ENCODE measurements at regions not wholly inside any gene's neighbourhood (a gene's known extent, or its start where the extent isn't known, plus 50 kb on each side); places are given as distances from the start of the nearest gene placed in this dataset.

DNA sequence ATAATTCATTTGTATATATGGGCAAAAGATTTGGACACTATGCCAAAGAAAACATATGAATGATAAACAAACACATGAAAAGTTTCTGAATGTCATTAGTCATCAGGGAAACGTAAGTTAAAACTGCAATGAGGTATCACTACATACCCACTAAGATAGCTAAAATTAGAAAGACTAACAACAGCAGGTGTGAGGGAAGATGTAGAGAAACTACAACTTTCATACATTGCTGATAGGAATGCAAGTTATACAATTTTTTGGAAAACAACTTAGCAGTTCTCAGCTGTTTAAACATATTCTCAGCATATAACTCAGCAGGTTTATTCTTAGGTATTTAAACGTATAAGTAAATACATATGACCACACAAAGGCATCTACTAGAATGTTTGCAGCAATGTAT lies 563.5 kb upstream of the KLHL29 start:
- Histone ChIP-seq H2AFZ (ENCODE audit: low read depth, low read length) (no peak overlapping the region), H3K27me3 (ENCODE audit: low read depth, low read length) (no peaks in the 10 kb centered on the region), H3K36me3 (replicated peaks; ENCODE audit: low read depth, low read length) (no peaks in the 10 kb centered on the region), H3K9me3 (ENCODE audit: insufficient read depth, low read length) (no peaks in the 10 kb centered on the region), H3K79me2 (ENCODE audit: low read length) (no peaks in the 10 kb centered on the region), H3K4me1 (ENCODE audit: low read length) (no peaks in the 10 kb centered on the region), H3K9ac (ENCODE audit: low read length) (no peak overlapping the region), H4K20me1 (ENCODE audit: insufficient read depth, low read length) (no peaks in the 10 kb centered on the region), H3K27ac (ENCODE audit: low read length) (no peak overlapping the region), H3K4me3 (ENCODE audit: low read length) (no peak overlapping the region), H3K4me2 (ENCODE audit: low read length) (no peak overlapping the region)
- TF ChIP-seq, protein P1, sequence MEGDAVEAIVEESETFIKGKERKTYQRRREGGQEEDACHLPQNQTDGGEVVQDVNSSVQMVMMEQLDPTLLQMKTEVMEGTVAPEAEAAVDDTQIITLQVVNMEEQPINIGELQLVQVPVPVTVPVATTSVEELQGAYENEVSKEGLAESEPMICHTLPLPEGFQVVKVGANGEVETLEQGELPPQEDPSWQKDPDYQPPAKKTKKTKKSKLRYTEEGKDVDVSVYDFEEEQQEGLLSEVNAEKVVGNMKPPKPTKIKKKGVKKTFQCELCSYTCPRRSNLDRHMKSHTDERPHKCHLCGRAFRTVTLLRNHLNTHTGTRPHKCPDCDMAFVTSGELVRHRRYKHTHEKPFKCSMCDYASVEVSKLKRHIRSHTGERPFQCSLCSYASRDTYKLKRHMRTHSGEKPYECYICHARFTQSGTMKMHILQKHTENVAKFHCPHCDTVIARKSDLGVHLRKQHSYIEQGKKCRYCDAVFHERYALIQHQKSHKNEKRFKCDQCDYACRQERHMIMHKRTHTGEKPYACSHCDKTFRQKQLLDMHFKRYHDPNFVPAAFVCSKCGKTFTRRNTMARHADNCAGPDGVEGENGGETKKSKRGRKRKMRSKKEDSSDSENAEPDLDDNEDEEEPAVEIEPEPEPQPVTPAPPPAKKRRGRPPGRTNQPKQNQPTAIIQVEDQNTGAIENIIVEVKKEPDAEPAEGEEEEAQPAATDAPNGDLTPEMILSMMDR (IDR thresholded peaks at IDR 0.05; ENCODE audit: low read depth, low read length), result no peak
- TF ChIP-seq EZH2phosphoT487 (IDR thresholded peaks at IDR 0.05; ENCODE audit: low read depth), result no peak

DNA sequence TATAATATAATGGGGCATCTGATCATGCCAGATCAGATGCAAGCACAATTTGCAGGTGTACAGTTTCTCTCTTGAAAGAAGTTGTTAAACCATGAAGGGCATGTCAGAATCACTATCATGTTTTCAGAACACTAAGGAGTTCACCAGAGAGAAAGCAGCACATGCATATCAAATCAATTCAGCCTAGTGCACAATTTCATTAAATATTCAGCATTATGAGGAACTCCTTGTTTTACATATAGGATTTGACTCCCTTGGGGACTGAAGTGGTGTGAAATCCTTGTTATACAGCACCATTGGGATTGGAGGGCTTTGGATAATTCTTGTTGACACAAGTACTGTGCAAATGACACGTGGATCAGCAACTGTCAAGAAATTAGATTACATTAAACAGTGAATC lies 562.1 kb upstream of the KLHL29 start:
- Histone ChIP-seq H2AFZ (ENCODE audit: low read depth, low read length) (no peak overlapping the region), H3K79me2 (ENCODE audit: low read length) (no peaks in the 10 kb centered on the region), H3K36me3 (replicated peaks; ENCODE audit: low read depth, low read length) (no peaks in the 10 kb centered on the region), H3K9ac (ENCODE audit: low read length) (no peak overlapping the region), H3K9me3 (ENCODE audit: insufficient read depth, low read length) (no peaks in the 10 kb centered on the region), H3K4me1 (ENCODE audit: low read length) (no peaks in the 10 kb centered on the region), H4K20me1 (ENCODE audit: insufficient read depth, low read length) (no peaks in the 10 kb centered on the region), H3K4me3 (ENCODE audit: low read length) (no peak overlapping the region), H3K27me3 (ENCODE audit: low read depth, low read length) (no peaks in the 10 kb centered on the region), H3K27ac (ENCODE audit: low read length) (no peak overlapping the region), H3K4me2 (ENCODE audit: low read length) (no peak overlapping the region)
- no peak for TF ChIP-seq EZH2phosphoT487 (IDR thresholded peaks at IDR 0.05; ENCODE audit: low read depth)
- TF ChIP-seq, protein P1 (IDR thresholded peaks at IDR 0.05; ENCODE audit: low read depth, low read length), result no peak

DNA sequence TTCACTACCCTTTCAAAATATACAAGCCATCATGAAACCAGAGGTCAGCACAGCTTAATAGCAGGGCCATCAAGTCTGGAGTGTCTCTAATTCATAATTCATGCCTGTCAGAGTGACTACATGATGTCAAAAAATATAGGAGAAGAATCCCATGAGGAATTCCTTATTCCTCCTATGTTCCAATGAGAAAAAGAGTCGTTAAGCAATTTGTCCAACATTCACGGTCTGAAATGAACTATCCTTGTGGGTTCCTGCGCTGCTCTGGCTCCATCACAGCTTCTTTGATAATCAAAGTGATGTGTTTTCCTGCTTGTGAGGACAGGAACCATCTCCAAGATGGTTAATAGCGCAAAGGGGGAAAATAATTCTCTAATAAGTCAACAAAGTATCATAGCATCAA lies 560.4 kb upstream of the KLHL29 start:
- H3K79me2 ChIP-seq (ENCODE audit: low read length), result no peaks in the 10 kb centered on the region
- H3K4me3 ChIP-seq (ENCODE audit: low read length), result no peak overlapping the region
- no peak overlapping the region for H2AFZ ChIP-seq (ENCODE audit: low read depth, low read length)
- no peak overlapping the region for H3K9ac ChIP-seq (ENCODE audit: low read length)
- TF ChIP-seq, protein P1 (IDR thresholded peaks at IDR 0.05; ENCODE audit: low read depth, low read length), result no peak
- no peak for TF ChIP-seq EZH2phosphoT487 (IDR thresholded peaks at IDR 0.05; ENCODE audit: low read depth)
- no peaks in the 10 kb centered on the region for H3K4me1 ChIP-seq (ENCODE audit: low read length)
- no peaks in the 10 kb centered on the region for H3K9me3 ChIP-seq (ENCODE audit: insufficient read depth, low read length)
- H3K27me3 ChIP-seq (ENCODE audit: low read depth, low read length), result no peaks in the 10 kb centered on the region
- H4K20me1 ChIP-seq (ENCODE audit: insufficient read depth, low read length), result no peaks in the 10 kb centered on the region
- no peaks in the 10 kb centered on the region for H3K36me3 ChIP-seq (replicated peaks; ENCODE audit: low read depth, low read length)
- no peak overlapping the region for H3K4me2 ChIP-seq (ENCODE audit: low read length)
- no peak overlapping the region for H3K27ac ChIP-seq (ENCODE audit: low read length)

DNA sequence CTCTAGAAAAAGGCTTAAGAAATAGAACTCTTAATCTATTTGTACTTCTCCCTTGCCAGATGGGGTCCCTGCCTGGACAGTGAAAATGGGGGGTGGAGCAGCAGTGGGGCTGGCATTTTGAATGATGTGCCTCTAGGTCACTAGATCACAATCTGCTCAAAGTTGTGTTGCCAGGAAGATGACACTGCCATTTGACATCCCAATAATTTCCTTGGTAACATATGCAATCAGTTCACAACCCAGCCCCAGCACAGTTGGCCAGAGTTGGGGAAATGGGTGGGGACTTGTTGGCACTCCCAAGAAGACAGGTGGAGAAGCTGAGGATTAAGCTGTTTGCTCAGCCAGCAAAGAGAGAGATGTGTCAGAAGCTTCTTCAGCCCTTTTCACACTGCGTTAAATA lies 558.3 kb upstream of the KLHL29 start:
- Histone ChIP-seq H3K4me2 (ENCODE audit: low read length) (no peak overlapping the region), H3K79me2 (ENCODE audit: low read length) (no peaks in the 10 kb centered on the region), H3K4me3 (ENCODE audit: low read length) (no peak overlapping the region), H3K27ac (ENCODE audit: low read length) (no peak overlapping the region), H4K20me1 (ENCODE audit: insufficient read depth, low read length) (no peaks in the 10 kb centered on the region), H3K27me3 (ENCODE audit: low read depth, low read length) (no peaks in the 10 kb centered on the region), H3K36me3 (replicated peaks; ENCODE audit: low read depth, low read length) (no peaks in the 10 kb centered on the region), H3K9ac (ENCODE audit: low read length) (no peak overlapping the region), H2AFZ (ENCODE audit: low read depth, low read length) (no peak overlapping the region), H3K9me3 (ENCODE audit: insufficient read depth, low read length) (no peaks in the 10 kb centered on the region), H3K4me1 (ENCODE audit: low read length) (no peaks in the 10 kb centered on the region)
- TF ChIP-seq EZH2phosphoT487 (IDR thresholded peaks at IDR 0.05; ENCODE audit: low read depth), result no peak
- TF ChIP-seq, protein P1 (IDR thresholded peaks at IDR 0.05; ENCODE audit: low read depth, low read length), result no peak
